Uterus (tissue), 3 donors: ENCODE measurements at regions not wholly inside any gene's neighbourhood (a gene's known extent, or its start where the extent isn't known, plus 50 kb on each side); places are given as distances from the start of the nearest gene placed in this dataset.

ENCODE experiments used
- DNase-seq, 2 donors: peaks; one replicate each; pipeline ENCODE4 v3.0.0-alpha.2; 2019 to 2020
- H3K27ac ChIP-seq, 2 donors: fragments of 200-600 bp; sonication (generic); 1 replicate in 1 of 2; 2 replicates in 1 of 2; pipeline ENCODE4 v1.5.1; 2016 to 2018
- H3K27me3 ChIP-seq, 2 donors: fragments of 200-600 bp; sonication (generic); one replicate each; pipeline ENCODE4 v1.5.1; 2018 to 2019; ENCODE audit warnings: control low read depth in 1 of 2
- H3K36me3 ChIP-seq, 2 donors: fragments of 200-600 bp; sonication (generic); one replicate each; pipeline ENCODE4 v1.5.1; 2019; ENCODE audit warnings: control low read depth in 1 of 2
- H3K4me1 ChIP-seq, 2 donors: fragments of 200-600 bp; sonication (generic); one replicate each; pipeline ENCODE4 v1.5.1; 2018 to 2019; ENCODE audit warnings: control low read depth in 1 of 2
- H3K4me3 ChIP-seq, 2 donors: fragments of 200-600 bp; sonication (generic); 1 replicate in 1 of 2; 2 replicates in 1 of 2; pipeline ENCODE4 v1.5.1; 2018 to 2019; ENCODE audit warnings: mild to moderate bottlenecking in 1 of 2
- H3K9me3 ChIP-seq, 2 donors: fragments of 200-600 bp; sonication (generic); one replicate each; pipeline ENCODE4 v1.5.1; 2019; ENCODE audit warnings: control low read depth in 1 of 2
- POLR2A ChIP-seq, 2 donors: fragments of 450-650 bp; IDR thresholded peaks; one replicate each; pipeline ENCODE4 v1.6.1; 2016; ENCODE audit warnings: antibody characterized with exemption in 2 of 2, mild to moderate bottlenecking in 1 of 2, moderate library complexity in 1 of 2
- intact Hi-C: fragments of 100-400 bp; cut with DNase I; formaldehyde crosslinking; loops from one replicate; pipeline ENCODE4 v1.15.1; 2023; ENCODE audit warnings: low total_unique reads
- TF ChIP-seq, protein P1 (sequence below), 4 experiments: fragments of 200-600 bp in 2 of 4; fragments of 450-650 bp in 2 of 4; sonication (generic) in 2 of 4; IDR thresholded peaks; one replicate each; pipeline ENCODE4 v1.5.1; 2016 to 2019; ENCODE audit warnings: antibody characterized with exemption in 4 of 4, mild to moderate bottlenecking in 2 of 4, moderate library complexity in 1 of 4
- donor health status: DM: yes; HTN: yes; CAD: no.

DNA sequence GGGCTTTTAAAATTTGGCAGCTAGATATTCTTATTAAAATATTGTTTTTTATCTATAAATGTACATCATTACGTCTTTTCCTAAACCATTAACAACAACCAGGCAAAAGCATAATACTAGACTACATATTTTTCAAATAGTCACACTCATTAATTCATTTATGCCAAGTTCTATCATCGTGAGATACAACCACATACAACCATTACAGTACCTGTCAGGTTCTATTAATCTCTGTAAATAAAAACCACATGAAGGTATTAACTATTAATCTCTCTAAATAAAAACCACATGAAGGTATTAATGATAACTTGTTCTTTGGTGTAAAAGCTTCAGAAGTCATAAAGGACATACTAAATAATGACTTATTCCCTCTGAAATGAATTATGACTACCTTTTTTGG lies 432.7 kb downstream of the TMX3 start:
- DNase-seq = no peak
- no peaks in the 10 kb centered on the region for H3K27me3 ChIP-seq
- H3K36me3 ChIP-seq = no peaks in the 10 kb centered on the region
- no peaks in the 10 kb centered on the region for H3K9me3 ChIP-seq
- H3K4me1 ChIP-seq = no peaks in the 10 kb centered on the region
- no peak overlapping the region for H3K4me3 ChIP-seq
- TF ChIP-seq POLR2A (IDR thresholded peaks at IDR 0.05) = no peak
- intact Hi-C loops = no loop called here
- H3K27ac ChIP-seq = no peak overlapping the region

- no peak for DNase-seq
- no peaks in the 10 kb centered on the region for H3K36me3 ChIP-seq
- H3K9me3 ChIP-seq = no peaks in the 10 kb centered on the region
- H3K4me1 ChIP-seq = no peaks in the 10 kb centered on the region
- no peak overlapping the region for H3K27ac ChIP-seq
- H3K27me3 ChIP-seq = no peaks in the 10 kb centered on the region
- no peak overlapping the region for H3K4me3 ChIP-seq
- TF ChIP-seq POLR2A (IDR thresholded peaks at IDR 0.05) = no peak
- intact Hi-C loops = no loop called here
Observed at GRCh38 chr18:68275616-68276015, 439.3 kb downstream of the TMX3 start.

GRCh38 chr18:68270017-68270416 lies 444.9 kb downstream of the TMX3 start:
- Histone ChIP-seq H3K36me3 (no peaks in the 10 kb centered on the region), H3K4me3 (no peak overlapping the region), H3K27me3 (no peaks in the 10 kb centered on the region), H3K4me1 (no peaks in the 10 kb centered on the region), H3K27ac (no peak overlapping the region), H3K9me3 (no peaks in the 10 kb centered on the region)
- intact Hi-C loops = no loop called here
- no peak for DNase-seq
- TF ChIP-seq, protein P1, sequence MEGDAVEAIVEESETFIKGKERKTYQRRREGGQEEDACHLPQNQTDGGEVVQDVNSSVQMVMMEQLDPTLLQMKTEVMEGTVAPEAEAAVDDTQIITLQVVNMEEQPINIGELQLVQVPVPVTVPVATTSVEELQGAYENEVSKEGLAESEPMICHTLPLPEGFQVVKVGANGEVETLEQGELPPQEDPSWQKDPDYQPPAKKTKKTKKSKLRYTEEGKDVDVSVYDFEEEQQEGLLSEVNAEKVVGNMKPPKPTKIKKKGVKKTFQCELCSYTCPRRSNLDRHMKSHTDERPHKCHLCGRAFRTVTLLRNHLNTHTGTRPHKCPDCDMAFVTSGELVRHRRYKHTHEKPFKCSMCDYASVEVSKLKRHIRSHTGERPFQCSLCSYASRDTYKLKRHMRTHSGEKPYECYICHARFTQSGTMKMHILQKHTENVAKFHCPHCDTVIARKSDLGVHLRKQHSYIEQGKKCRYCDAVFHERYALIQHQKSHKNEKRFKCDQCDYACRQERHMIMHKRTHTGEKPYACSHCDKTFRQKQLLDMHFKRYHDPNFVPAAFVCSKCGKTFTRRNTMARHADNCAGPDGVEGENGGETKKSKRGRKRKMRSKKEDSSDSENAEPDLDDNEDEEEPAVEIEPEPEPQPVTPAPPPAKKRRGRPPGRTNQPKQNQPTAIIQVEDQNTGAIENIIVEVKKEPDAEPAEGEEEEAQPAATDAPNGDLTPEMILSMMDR (IDR thresholded peaks at IDR 0.05) = no peak
- TF ChIP-seq POLR2A (IDR thresholded peaks at IDR 0.05) = no peak

- H3K27me3 ChIP-seq = no peaks in the 10 kb centered on the region
- no peak for DNase-seq
- H3K27ac ChIP-seq = no peak overlapping the region
- no peak for TF ChIP-seq POLR2A (IDR thresholded peaks at IDR 0.05)
- TF ChIP-seq, protein P1 (IDR thresholded peaks at IDR 0.05) = no peak
- H3K4me3 ChIP-seq = no peak overlapping the region
- no peaks in the 10 kb centered on the region for H3K4me1 ChIP-seq
- intact Hi-C loops = no loop called here
- no peaks in the 10 kb centered on the region for H3K36me3 ChIP-seq
- no peaks in the 10 kb centered on the region for H3K9me3 ChIP-seq
Observed at GRCh38 chr18:68267583-68267982, 447.3 kb downstream of the TMX3 start.

DNA sequence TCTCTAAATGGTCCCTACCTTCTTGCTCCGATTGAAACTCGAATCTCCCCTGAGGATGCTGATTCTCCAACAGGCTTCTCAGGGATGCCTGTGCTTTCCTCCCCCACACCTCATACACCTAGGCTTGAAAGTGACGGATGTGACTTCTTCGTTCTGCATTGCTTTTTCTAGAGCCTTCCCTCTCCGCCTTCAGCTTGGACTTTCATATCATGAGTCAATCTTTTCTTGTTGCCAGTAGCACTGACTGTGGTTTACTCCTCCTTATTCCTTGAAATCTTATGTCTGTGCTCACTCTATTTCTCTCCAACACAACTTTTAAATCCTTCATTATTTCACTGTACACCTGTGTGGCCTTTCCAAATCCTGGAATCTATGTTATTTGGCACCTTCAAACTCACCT lies 451.4 kb downstream of the TMX3 start:
- Histone ChIP-seq H3K27ac (no peak overlapping the region), H3K36me3 (no peaks in the 10 kb centered on the region), H3K9me3 (no peaks in the 10 kb centered on the region), H3K27me3 (no peaks in the 10 kb centered on the region), H3K4me1 (no peaks in the 10 kb centered on the region), H3K4me3 (no peak overlapping the region)
- DNase-seq = no peak
- intact Hi-C loops = no loop called here
- no peak for TF ChIP-seq POLR2A (IDR thresholded peaks at IDR 0.05)
- TF ChIP-seq, protein P1 (IDR thresholded peaks at IDR 0.05) = no peak

- no peak for DNase-seq
- intact Hi-C loops = no loop called here
- H3K9me3 ChIP-seq = no peaks in the 10 kb centered on the region
Observed at GRCh38 chr18:68262690-68263294, 452.1 kb downstream of the TMX3 start.

More at GRCh38 chr18:68262690-68263294, 452.1 kb downstream of the TMX3 start:
- Histone ChIP-seq H3K36me3 (no peaks in the 10 kb centered on the region), H3K4me1 (no peaks in the 10 kb centered on the region), H3K4me3 (no peak overlapping the region), H3K27me3 (no peaks in the 10 kb centered on the region), H3K27ac (no peak overlapping the region)
- TF ChIP-seq, protein P1 (IDR thresholded peaks at IDR 0.05) = no peak
- TF ChIP-seq POLR2A (IDR thresholded peaks at IDR 0.05) = no peak
